Endometrium (tissue), 2 donors: ENCODE measurements at regions not wholly inside any gene's neighbourhood (a gene's known extent, or its start where the extent isn't known, plus 50 kb on each side); places are given as distances from the start of the nearest gene placed in this dataset.
"Not testable (repeated sequence)": the region's sequence is repeated elsewhere in the genome, so short reads cannot be mapped to it uniquely, and the experiment has no call there.

Source experiments
- FAIRE-seq: peaks from 2 replicates; lab custom pipeline; 2012; peaks lifted over from hg19 to GRCh38; lab: Jason Lieb, UNC
- donor health status: control.
- donor health status: control.

- FAIRE-seq: no peak
These were observed 240.9 kb upstream of the STT3B start for GRCh38 chr3:31291818-31292217.

GRCh38 chr3:31294430-31295149, 238.1 kb upstream of the STT3B start:
- no peak for FAIRE-seq

- no peak for FAIRE-seq
These were observed 237.5 kb upstream of the STT3B start for GRCh38 chr3:31295150-31295765.

- FAIRE-seq: no peak
These were observed 234.9 kb upstream of the STT3B start for GRCh38 chr3:31297726-31298298.

GRCh38 chr3:31300456-31301443, 232.0 kb upstream of the STT3B start:
- no peak for FAIRE-seq

GRCh38 chr3:31302343-31302742, 230.4 kb upstream of the STT3B start:
- no peak for FAIRE-seq

GRCh38 chr3:31305340-31305739, 227.4 kb upstream of the STT3B start:
- no peak for FAIRE-seq

- FAIRE-seq: no peak
These were observed 225.5 kb upstream of the STT3B start for GRCh38 chr3:31307131-31307785.

- no peak for FAIRE-seq
These were observed 221.2 kb upstream of the STT3B start for GRCh38 chr3:31311559-31311958.

- no peak for FAIRE-seq
These were observed 220.3 kb upstream of the STT3B start for GRCh38 chr3:31312400-31312799.

- no peak for FAIRE-seq
These were observed 218.5 kb upstream of the STT3B start for GRCh38 chr3:31314258-31314657.

GRCh38 chr3:31319332-31319731, 213.4 kb upstream of the STT3B start:
- no peak for FAIRE-seq

- FAIRE-seq: no peak
These were observed 211.1 kb upstream of the STT3B start for GRCh38 chr3:31321620-31322019.

GRCh38 chr3:31322460-31322859, 210.3 kb upstream of the STT3B start:
- FAIRE-seq: no peak

- not testable (repeated sequence) for FAIRE-seq
These were observed 204.8 kb upstream of the STT3B start for GRCh38 chr3:31327826-31328357.

- no peak for FAIRE-seq
These were observed 201.4 kb upstream of the STT3B start for GRCh38 chr3:31331278-31331677.

GRCh38 chr3:31341130-31341529, 191.6 kb upstream of the STT3B start:
- no peak for FAIRE-seq

GRCh38 chr3:31343075-31343474, 189.7 kb upstream of the STT3B start:
- FAIRE-seq: no peak

GRCh38 chr3:31345581-31345980, 187.1 kb upstream of the STT3B start:
- FAIRE-seq: no peak

- FAIRE-seq: no peak
These were observed 186.2 kb upstream of the STT3B start for GRCh38 chr3:31346542-31346979.

- no peak for FAIRE-seq
These were observed 183.6 kb upstream of the STT3B start for GRCh38 chr3:31349001-31349748.
